ENCODE measurements at regions not wholly inside any gene's neighbourhood (a gene's known extent, or its start where the extent isn't known, plus 50 kb on each side); places are given as distances from the start of the nearest gene placed in this dataset.

DNA sequence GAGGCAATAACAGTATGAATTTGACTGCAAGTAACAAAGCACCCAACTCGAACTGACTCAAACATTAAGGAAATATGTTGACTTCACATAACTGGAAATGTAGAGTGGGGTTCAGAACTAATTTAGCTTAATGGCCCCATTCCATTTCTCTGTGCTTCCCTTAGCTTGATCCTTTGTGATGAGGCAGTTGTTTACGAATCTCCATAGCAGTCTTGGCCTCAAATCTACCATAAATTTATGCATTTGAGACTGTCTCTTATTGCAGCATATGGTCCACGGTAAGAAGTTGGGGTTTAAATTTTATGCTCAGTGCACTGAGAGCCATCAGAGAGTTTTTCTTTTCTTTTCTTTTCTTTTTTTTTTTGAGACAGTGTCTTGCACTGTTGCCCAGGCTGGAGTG, 148.7 kb upstream of the POU1F1 start:
- no peak for TF ChIP-seq CTCF (conservative IDR thresholded peaks at IDR 0.05; ENCODE audit: low read depth, low read length)
- TF ChIP-seq CEBPB (IDR thresholded peaks at IDR 0.05; ENCODE audit: low read depth, low read length): no peak
- no peak for TF ChIP-seq RCOR1 (IDR thresholded peaks at IDR 0.05; ENCODE audit: insufficient replicate concordance, low read length)
- no peak for TF ChIP-seq POLR2A (IDR thresholded peaks at IDR 0.05; ENCODE audit: low read depth, low read length)

Measured in IMR-90 (cell line).